22Rv1 (cell line): ENCODE measurements at regions not wholly inside any gene's neighbourhood (a gene's known extent, or its start where the extent isn't known, plus 50 kb on each side); places are given as distances from the start of the nearest gene placed in this dataset.

Experiments used
- H3K27ac ChIP-seq: fragments of 450-650 bp; 2 replicates; pipeline ENCODE4 v1.5.1; 2017
- ZFX ChIP-seq: fragments of 450-650 bp; IDR thresholded peaks from 2 replicates; pipeline ENCODE4 v1.6.1; 2017; ENCODE audit warnings: antibody characterized with exemption, borderline replicate concordance
- TF ChIP-seq, protein P1 (sequence below): fragments of 450-650 bp; IDR thresholded peaks from 2 replicates; pipeline ENCODE4 v1.5.1; 2017; ENCODE audit warnings: mild to moderate bottlenecking

DNA sequence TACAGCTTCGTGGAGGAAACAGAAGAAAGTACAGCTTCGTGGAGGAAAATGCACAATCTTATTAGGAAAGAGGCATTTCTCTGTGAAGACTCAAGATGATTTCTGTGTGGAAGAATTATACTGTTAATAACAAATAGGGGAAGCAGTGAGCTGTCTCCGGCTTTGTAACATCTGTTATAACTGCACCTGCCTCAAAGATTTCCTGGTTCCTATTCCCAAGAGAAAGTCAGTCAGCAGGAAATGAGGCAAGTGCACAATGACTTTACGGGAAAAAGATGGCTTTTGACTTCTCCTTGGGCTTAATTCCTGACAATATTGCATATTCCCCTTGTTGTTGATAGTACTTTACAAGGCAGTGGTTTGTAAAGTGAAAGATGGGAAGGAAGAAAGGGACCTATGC, 538.5 kb downstream of the BMP2 start:
- H3K27ac ChIP-seq, result no peak overlapping the region
- TF ChIP-seq ZFX, result no peak
- TF ChIP-seq, protein P1, sequence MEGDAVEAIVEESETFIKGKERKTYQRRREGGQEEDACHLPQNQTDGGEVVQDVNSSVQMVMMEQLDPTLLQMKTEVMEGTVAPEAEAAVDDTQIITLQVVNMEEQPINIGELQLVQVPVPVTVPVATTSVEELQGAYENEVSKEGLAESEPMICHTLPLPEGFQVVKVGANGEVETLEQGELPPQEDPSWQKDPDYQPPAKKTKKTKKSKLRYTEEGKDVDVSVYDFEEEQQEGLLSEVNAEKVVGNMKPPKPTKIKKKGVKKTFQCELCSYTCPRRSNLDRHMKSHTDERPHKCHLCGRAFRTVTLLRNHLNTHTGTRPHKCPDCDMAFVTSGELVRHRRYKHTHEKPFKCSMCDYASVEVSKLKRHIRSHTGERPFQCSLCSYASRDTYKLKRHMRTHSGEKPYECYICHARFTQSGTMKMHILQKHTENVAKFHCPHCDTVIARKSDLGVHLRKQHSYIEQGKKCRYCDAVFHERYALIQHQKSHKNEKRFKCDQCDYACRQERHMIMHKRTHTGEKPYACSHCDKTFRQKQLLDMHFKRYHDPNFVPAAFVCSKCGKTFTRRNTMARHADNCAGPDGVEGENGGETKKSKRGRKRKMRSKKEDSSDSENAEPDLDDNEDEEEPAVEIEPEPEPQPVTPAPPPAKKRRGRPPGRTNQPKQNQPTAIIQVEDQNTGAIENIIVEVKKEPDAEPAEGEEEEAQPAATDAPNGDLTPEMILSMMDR, result no peak

GRCh38 chr20:7308163-7308562, 540.7 kb downstream of the BMP2 start:
- no peak overlapping the region for H3K27ac ChIP-seq
- TF ChIP-seq ZFX, result no peak
- TF ChIP-seq, protein P1, result no peak

DNA sequence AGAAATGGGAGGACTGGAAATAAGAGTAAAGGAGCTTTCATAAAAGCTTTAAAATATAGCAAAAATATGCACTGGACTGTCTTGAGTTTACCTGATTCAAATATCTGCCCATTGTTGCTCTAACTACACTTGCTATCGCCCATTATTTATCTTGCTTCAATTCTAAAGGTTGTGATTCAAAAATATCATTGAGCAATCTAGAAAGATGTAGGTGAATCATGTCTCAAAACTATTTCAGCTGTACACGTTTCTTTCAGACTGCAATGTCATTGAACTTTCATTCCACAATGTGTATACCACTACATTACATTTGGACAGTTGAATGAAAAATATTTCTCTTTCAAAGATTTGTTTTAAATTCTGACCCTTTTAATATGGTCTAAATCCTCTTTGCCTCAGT, 545.6 kb downstream of the BMP2 start:
- TF ChIP-seq, protein P1, result no peak
- TF ChIP-seq ZFX, result no peak
- H3K27ac ChIP-seq, result no peak overlapping the region

- TF ChIP-seq, protein P1, result no peak
- TF ChIP-seq ZFX, result no peak
- H3K27ac ChIP-seq, result no peak overlapping the region
Observed at GRCh38 chr20:7323957-7324356, 556.5 kb downstream of the BMP2 start.

- H3K27ac ChIP-seq, result no peak overlapping the region
- TF ChIP-seq, protein P1, result no peak
- no peak for TF ChIP-seq ZFX
Observed at GRCh38 chr20:7327810-7328209, 560.3 kb downstream of the BMP2 start.

DNA sequence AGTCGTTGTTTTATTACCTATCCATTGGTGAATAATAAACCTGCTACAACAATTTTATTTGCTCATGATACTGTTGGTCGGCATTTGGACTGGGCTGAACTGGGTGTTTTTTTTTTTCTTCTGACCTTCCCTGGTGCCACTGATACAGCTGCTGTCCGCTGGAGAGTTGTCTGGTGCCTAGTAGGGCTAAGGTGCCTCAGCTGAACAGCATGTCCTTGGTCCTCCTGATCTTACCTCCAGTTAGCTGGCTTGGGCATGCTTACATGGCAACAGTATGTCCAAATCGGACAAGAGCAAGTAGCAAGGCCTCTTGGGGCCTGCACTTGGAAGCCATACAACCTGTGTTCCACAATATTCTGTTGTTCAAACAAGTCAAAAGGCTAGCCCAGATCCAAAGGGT, 563.4 kb downstream of the BMP2 start:
- no peak overlapping the region for H3K27ac ChIP-seq
- TF ChIP-seq, protein P1, result no peak
- no peak for TF ChIP-seq ZFX

DNA sequence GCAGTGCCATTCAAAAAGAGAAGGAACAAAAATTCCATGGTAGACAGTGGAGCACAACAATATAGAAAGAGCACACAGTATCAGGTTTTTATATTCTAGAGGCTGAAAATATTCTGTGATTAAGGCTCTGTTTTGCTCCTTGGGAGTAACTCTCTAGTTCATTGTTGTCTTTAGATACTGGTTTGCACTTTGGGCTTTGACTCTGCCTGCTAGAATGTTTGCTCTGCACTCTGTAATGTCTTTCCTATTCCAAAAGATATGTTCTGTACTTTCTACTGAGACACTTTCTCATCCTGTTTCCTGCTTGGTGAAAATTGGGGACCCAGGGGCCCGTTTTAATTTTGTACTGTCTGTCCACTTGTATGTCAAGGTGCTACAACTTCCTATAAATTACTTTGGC, 564.7 kb downstream of the BMP2 start:
- no peak overlapping the region for H3K27ac ChIP-seq
- no peak for TF ChIP-seq ZFX
- TF ChIP-seq, protein P1, result no peak
